ENCODE measurements at regions not wholly inside any gene's neighbourhood (a gene's known extent, or its start where the extent isn't known, plus 50 kb on each side); places are given as distances from the start of the nearest gene placed in this dataset.
A peak's percentile ranks its signal among the peaks of the same experiment; 100 is the strongest.

DNA sequence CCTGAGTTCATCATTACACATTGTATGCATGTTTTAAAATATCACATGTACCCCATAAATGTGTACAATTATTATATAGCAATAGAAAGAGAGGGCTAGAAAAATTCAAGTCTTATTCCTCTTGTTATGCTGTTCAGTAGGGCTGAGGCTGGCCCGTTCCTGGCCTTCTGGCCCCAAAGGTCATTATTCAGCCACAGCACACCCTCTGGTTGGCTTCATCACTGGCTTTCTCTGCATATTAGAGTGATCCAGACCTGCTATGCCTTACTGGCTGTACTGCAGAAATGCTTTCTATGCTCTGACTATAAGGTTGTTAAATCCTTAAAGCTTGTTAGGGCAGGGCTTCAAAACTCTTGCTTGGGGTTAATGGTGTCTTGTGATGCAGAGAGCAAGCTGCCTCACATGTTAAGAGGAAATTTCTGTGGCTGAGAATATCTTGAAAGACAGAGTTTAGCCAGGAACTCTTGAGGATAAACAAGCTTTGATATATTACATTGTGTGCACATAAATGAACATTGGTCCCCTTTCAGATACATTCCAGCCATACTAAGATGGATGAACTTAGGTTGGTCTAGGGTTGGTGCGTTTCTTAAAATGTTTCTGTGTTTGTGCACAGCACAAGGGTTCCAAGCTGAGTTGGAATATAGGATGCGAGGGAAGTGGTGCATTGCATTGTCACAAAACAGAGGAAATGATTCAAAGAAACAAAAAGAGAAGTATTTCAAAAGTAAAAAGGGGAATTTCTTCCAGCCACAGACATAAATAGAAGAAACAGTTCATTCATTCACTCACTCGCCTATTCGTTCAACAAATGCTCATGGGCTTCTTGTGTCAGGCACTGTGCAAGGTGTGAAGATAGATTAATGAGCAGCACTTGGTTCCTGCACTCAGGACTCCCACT lies 61.6 kb upstream of the WDR11 start:
- no peaks in the 10 kb centered on the region for H3K36me3 ChIP-seq (replicated peaks in 1 of 2; ENCODE audit: control insufficient read depth in 1 of 2, insufficient read depth in 2 of 2, low read length in 2 of 2)
- intact Hi-C loops (cut with micrococcal nuclease): no loop called here
- no peaks in the 10 kb centered on the region for H4K20me1 ChIP-seq (ENCODE audit: insufficient read depth, low read length)
- H3K27me3 Mint-ChIP-seq (ENCODE audit: low read depth in 3 of 3): peaks cover 0 to 6% (median 4%) of the 10 kb centered on the region in 3 donors
- peaks cover 2 to 5% of the 10 kb centered on the region in 2 donors for H3K36me3 Mint-ChIP-seq
- peak overlapping the region; percentile 73 to 90 (median 87) for H3K27ac Mint-ChIP-seq
- H3K79me2 ChIP-seq (ENCODE audit: insufficient read depth, low read length): no peaks in the 10 kb centered on the region
- H2AFZ ChIP-seq (ENCODE audit: insufficient read depth, low read depth, low read length, poor library complexity, severe bottlenecking): no peak overlapping the region
- no peak overlapping the region for H3K9ac ChIP-seq (ENCODE audit: insufficient read depth, low read length, poor library complexity, severe bottlenecking)
- H3K27ac ChIP-seq (ENCODE audit: low read depth in 1 of 2, low read length in 2 of 2): peak overlapping the region; percentile 66 to 74
- WGBS (ENCODE audit: insufficient coverage): 14% methylated on average over 1 of the region's 5 CpGs
- no peaks in the 10 kb centered on the region for H3K9me3 ChIP-seq (replicated peaks in 1 of 2; ENCODE audit: control insufficient read depth in 1 of 2, insufficient read depth in 1 of 2, low read length in 2 of 2)
- H3K4me1 ChIP-seq (ENCODE audit: control insufficient read depth in 1 of 2, insufficient read depth in 2 of 2, low read length in 2 of 2): peaks cover 46 to 51% of the 10 kb centered on the region in 2 donors
- peak overlapping the region in 1 of 2 donors; percentile 24 for H3K4me3 Mint-ChIP-seq
- H3K4me3 ChIP-seq (replicated peaks in 1 of 3; ENCODE audit: low read depth in 2 of 3, low read length in 3 of 3): peak overlapping the region in 1 of 3 experiments; percentile 10
- DNase-seq: peak; percentile 62 to 77 (median 73)
- H3K9me3 Mint-ChIP-seq: peaks cover 0 to 7% (median 2%) of the 10 kb centered on the region in 7 donors
- peaks cover 47% of the 10 kb centered on the region for H3K4me1 Mint-ChIP-seq
- H3K4me2 ChIP-seq (replicated peaks; ENCODE audit: extremely low read depth, low read length, poor library complexity, severe bottlenecking): peak overlapping the region; percentile 37
- TF ChIP-seq CTCF (IDR thresholded peaks at IDR 0.05): no peak
- H3K27me3 ChIP-seq (ENCODE audit: control insufficient read depth in 2 of 2, insufficient read depth in 2 of 2, low read length in 2 of 2): no peaks in the 10 kb centered on the region

DNA sequence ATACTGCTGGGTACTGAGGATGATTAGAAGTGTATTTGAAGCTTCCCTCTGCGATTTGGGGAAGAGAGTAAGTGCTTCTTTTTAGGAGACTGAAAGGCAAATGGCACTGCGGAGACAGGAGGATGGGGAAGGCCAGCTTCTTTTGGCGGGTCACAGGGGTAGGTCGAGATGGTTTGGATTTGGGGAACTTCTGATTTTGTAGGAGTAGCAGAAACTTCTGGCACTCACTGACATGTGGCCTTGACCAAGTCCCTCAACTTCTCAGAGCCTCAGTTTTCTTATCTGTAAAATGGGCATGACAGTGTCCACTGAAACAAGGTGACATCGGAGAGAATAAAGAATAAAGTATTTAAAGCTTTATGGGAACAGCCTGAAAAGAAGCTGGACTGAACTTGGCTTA lies 59.8 kb upstream of the WDR11 start:
- Mint-ChIP-seq H3K4me1 (peaks cover 47% of the 10 kb centered on the region), H3K27me3 (ENCODE audit: low read depth in 3 of 3) (peaks cover 2 to 8% (median 3%) of the 10 kb centered on the region in 3 donors), H3K36me3 (peaks cover 0 to 5% of the 10 kb centered on the region in 2 donors), H3K27ac (peak overlapping the region in 4 of 7 donors; percentile 5 to 80 (median 38)), H3K4me3 (peak overlapping the region in 1 of 2 donors; percentile 7), H3K9me3 (no peaks in the 10 kb centered on the region)
- Histone ChIP-seq H3K27me3 (ENCODE audit: control insufficient read depth in 2 of 2, insufficient read depth in 2 of 2, low read length in 2 of 2) (no peaks in the 10 kb centered on the region), H3K79me2 (ENCODE audit: insufficient read depth, low read length) (no peaks in the 10 kb centered on the region), H2AFZ (ENCODE audit: insufficient read depth, low read depth, low read length, poor library complexity, severe bottlenecking) (no peak overlapping the region), H3K9me3 (replicated peaks in 1 of 2; ENCODE audit: control insufficient read depth in 1 of 2, insufficient read depth in 1 of 2, low read length in 2 of 2) (no peaks in the 10 kb centered on the region), H3K36me3 (replicated peaks in 1 of 2; ENCODE audit: control insufficient read depth in 1 of 2, insufficient read depth in 2 of 2, low read length in 2 of 2) (no peaks in the 10 kb centered on the region), H3K4me1 (ENCODE audit: control insufficient read depth in 1 of 2, insufficient read depth in 2 of 2, low read length in 2 of 2) (peaks cover 46 to 51% of the 10 kb centered on the region in 2 donors), H3K4me3 (replicated peaks in 1 of 3; ENCODE audit: low read depth in 2 of 3, low read length in 3 of 3) (no peak overlapping the region), H3K9ac (ENCODE audit: insufficient read depth, low read length, poor library complexity, severe bottlenecking) (no peak overlapping the region), H3K4me2 (replicated peaks; ENCODE audit: extremely low read depth, low read length, poor library complexity, severe bottlenecking) (no peak overlapping the region), H4K20me1 (ENCODE audit: insufficient read depth, low read length) (no peaks in the 10 kb centered on the region), H3K27ac (ENCODE audit: low read depth in 1 of 2, low read length in 2 of 2) (no peak overlapping the region)
- 58% methylated on average over 3 of the region's 5 CpGs for WGBS (ENCODE audit: insufficient coverage)
- peak; percentile 5 to 21 (median 20) for DNase-seq
- no peak for TF ChIP-seq CTCF (IDR thresholded peaks at IDR 0.05)
- intact Hi-C loops (cut with micrococcal nuclease): no loop called here

All from CD14-positive monocyte (primary cell).